Activated CD8-positive, alpha-beta T cell treated with anti-CD3 and anti-CD28 coated beads for 36 hours (primary cell): ENCODE measurements at regions not wholly inside any gene's neighbourhood (a gene's known extent, or its start where the extent isn't known, plus 50 kb on each side); places are given as distances from the start of the nearest gene placed in this dataset.
A peak's percentile ranks its signal among the peaks of the same experiment; 100 is the strongest.
"Not testable (repeated sequence)": the region's sequence is repeated elsewhere in the genome, so short reads cannot be mapped to it uniquely, and the experiment has no call there.

Experiments
- ATAC-seq: fragments of 200-7000 bp; cut with Tn5 transposase; one replicate; pipeline ENCODE4 v1.10.0; 2021; ENCODE audit warnings: mild to moderate bottlenecking, moderate library complexity
- CTCF ChIA-PET: fragments of 350-600 bp; sonication (Branson Sonifier 250); formaldehyde crosslinking; loops from one replicate; lab custom pipeline; 2021; ENCODE audit warnings: antibody characterized with exemption; lab: Charles Lee
- POLR2A ChIA-PET: fragments of 350-600 bp; sonication (Branson Sonifier 250); formaldehyde crosslinking; loops from one replicate; lab custom pipeline; 2021; ENCODE audit warnings: antibody characterized with exemption; lab: Charles Lee
- DNase-seq: peaks from one replicate; pipeline ENCODE4 v3.0.0-alpha.2; 2020
- H3K27ac Mint-ChIP-seq: one replicate; pipeline ENCODE4 v1.8.0; 2021; ENCODE audit warnings: mild to moderate bottlenecking, mixed read lengths
- H3K27me3 Mint-ChIP-seq: one replicate; pipeline ENCODE4 v1.8.0; 2021; ENCODE audit warnings: mixed read lengths
- H3K36me3 Mint-ChIP-seq: one replicate; pipeline ENCODE4 v1.8.0; 2021; ENCODE audit warnings: low read depth, mixed read lengths
- H3K4me1 Mint-ChIP-seq: one replicate; pipeline ENCODE4 v1.8.0; 2021; ENCODE audit warnings: low read depth, mixed read lengths
- H3K4me3 Mint-ChIP-seq: one replicate; pipeline ENCODE4 v1.8.0; 2021; ENCODE audit warnings: mild to moderate bottlenecking, moderate library complexity, mixed read lengths
- H3K9me3 Mint-ChIP-seq: one replicate; pipeline ENCODE4 v1.8.0; 2021; ENCODE audit warnings: mixed read lengths
- CTCF ChIP-seq: fragments of 200-600 bp; IDR thresholded peaks from one replicate; pipeline ENCODE4 v1.8.0; 2022; ENCODE audit warnings: antibody characterized with exemption, mild to moderate bottlenecking
- intact Hi-C: fragments of 100-400 bp; cut with micrococcal nuclease; formaldehyde crosslinking; loops from one replicate; pipeline ENCODE4 v1.10.0; 2022

- no peaks in the 10 kb centered on the region for H3K36me3 Mint-ChIP-seq
- no peaks in the 10 kb centered on the region for H3K9me3 Mint-ChIP-seq
- no peak for TF ChIP-seq CTCF
- no peak overlapping the region for H3K4me3 Mint-ChIP-seq
- H3K27me3 Mint-ChIP-seq = peaks cover 3% of the 10 kb centered on the region
- ChIA-PET CTCF (no interaction called here), POLR2A (no interaction called here)
- peaks cover 2% of the 10 kb centered on the region for H3K4me1 Mint-ChIP-seq
- no peak for ATAC-seq
- intact Hi-C loops = no loop called here
- H3K27ac Mint-ChIP-seq = no peak overlapping the region
- DNase-seq = no peak
Measured at GRCh38 chr12:131389054-131390013, 321.6 kb upstream of the SFSWAP start.

GRCh38 chr12:131390412-131391334 lies 320.2 kb upstream of the SFSWAP start:
- ATAC-seq = no peak
- TF ChIP-seq CTCF = no peak
- CTCF ChIA-PET = no interaction called here
- H3K9me3 Mint-ChIP-seq = no peaks in the 10 kb centered on the region
- no peaks in the 10 kb centered on the region for H3K36me3 Mint-ChIP-seq
- no peak overlapping the region for H3K27ac Mint-ChIP-seq
- H3K27me3 Mint-ChIP-seq = peaks cover 3% of the 10 kb centered on the region
- peaks cover 2% of the 10 kb centered on the region for H3K4me1 Mint-ChIP-seq
- no peak overlapping the region for H3K4me3 Mint-ChIP-seq
- DNase-seq = peak; percentile 23
- POLR2A ChIA-PET = no interaction called here
- intact Hi-C loops = no loop called here

- H3K9me3 Mint-ChIP-seq = no peaks in the 10 kb centered on the region
- H3K36me3 Mint-ChIP-seq = no peaks in the 10 kb centered on the region
- peaks cover 2% of the 10 kb centered on the region for H3K4me1 Mint-ChIP-seq
- H3K27me3 Mint-ChIP-seq = peaks cover 3% of the 10 kb centered on the region
- H3K4me3 Mint-ChIP-seq = no peak overlapping the region
- H3K27ac Mint-ChIP-seq = no peak overlapping the region
- POLR2A ChIA-PET = no interaction called here
- DNase-seq (no peak), ATAC-seq (no peak)
- no peak for TF ChIP-seq CTCF
- CTCF ChIA-PET = no interaction called here
- intact Hi-C loops = no loop called here
Measured at GRCh38 chr12:131391399-131391798, 319.5 kb upstream of the SFSWAP start.

GRCh38 chr12:131394752-131395151 lies 316.1 kb upstream of the SFSWAP start:
- intact Hi-C loops, CTCF ChIA-PET, H3K4me1 Mint-ChIP-seq, DNase-seq, H3K27me3 Mint-ChIP-seq, H3K27ac Mint-ChIP-seq, H3K4me3 Mint-ChIP-seq, H3K36me3 Mint-ChIP-seq, ATAC-seq, POLR2A ChIA-PET: not testable (repeated sequence)
- H3K9me3 Mint-ChIP-seq = peaks cover 10% of the 10 kb centered on the region

- POLR2A ChIA-PET, H3K27ac Mint-ChIP-seq, ATAC-seq, H3K27me3 Mint-ChIP-seq, H3K4me3 Mint-ChIP-seq, CTCF ChIA-PET, intact Hi-C loops, H3K4me1 Mint-ChIP-seq, DNase-seq, H3K36me3 Mint-ChIP-seq: not testable (repeated sequence)
- H3K9me3 Mint-ChIP-seq = peaks cover 10% of the 10 kb centered on the region
Measured at GRCh38 chr12:131395209-131395684, 315.6 kb upstream of the SFSWAP start.
